ENCODE measurements at regions not wholly inside any gene's neighbourhood (a gene's known extent, or its start where the extent isn't known, plus 50 kb on each side); places are given as distances from the start of the nearest gene placed in this dataset.
"Not testable (repeated sequence)": the region's sequence is repeated elsewhere in the genome, so short reads cannot be mapped to it uniquely, and the experiment has no call there.

- CTCF ChIA-PET: no interaction called here
- TF ChIP-seq SUZ12 (IDR thresholded peaks at IDR 0.05) (no peak), CTBP1 (IDR thresholded peaks at IDR 0.05; ENCODE audit: borderline replicate concordance) (no peak), BHLHE40 (IDR thresholded peaks at IDR 0.05; ENCODE audit: borderline replicate concordance) (no peak), TARDBP (IDR thresholded peaks at IDR 0.05) (no peak), L3MBTL2 (conservative IDR thresholded peaks at IDR 0.05) (no peak)
- no peak for DNase-seq (ENCODE audit: extremely low spot score)
- POLR2A ChIA-PET: no interaction called here
Measured at GRCh38 chr13:76594435-76594834, 291.8 kb downstream of the KCTD12 start.

GRCh38 chr13:76586842-76587241, 299.4 kb downstream of the KCTD12 start:
- no peak for DNase-seq (ENCODE audit: extremely low spot score)
- ChIA-PET POLR2A (no interaction called here), CTCF (no interaction called here)
- TF ChIP-seq ARNT (IDR thresholded peaks at IDR 0.05): no peak
- no peak for TF ChIP-seq BHLHE40 (IDR thresholded peaks at IDR 0.05; ENCODE audit: borderline replicate concordance)
- TF ChIP-seq HDGF (IDR thresholded peaks at IDR 0.05; ENCODE audit: borderline replicate concordance): no peak
- no peak for TF ChIP-seq FOXM1 (IDR thresholded peaks at IDR 0.05; ENCODE audit: borderline replicate concordance)
- TF ChIP-seq ZNF384 (IDR thresholded peaks at IDR 0.05): no peak

GRCh38 chr13:76579701-76580100, 306.5 kb downstream of the KCTD12 start:
- TF ChIP-seq PKNOX1 (IDR thresholded peaks at IDR 0.05) (no peak), L3MBTL2 (conservative IDR thresholded peaks at IDR 0.05) (no peak), LEF1 (IDR thresholded peaks at IDR 0.05; ENCODE audit: borderline replicate concordance) (no peak), FOXK2 (IDR thresholded peaks at IDR 0.05) (no peak), ZNF384 (IDR thresholded peaks at IDR 0.05) (no peak), BHLHE40 (IDR thresholded peaks at IDR 0.05; ENCODE audit: borderline replicate concordance) (no peak)
- no peak for DNase-seq (ENCODE audit: extremely low spot score)
- ChIA-PET CTCF (no interaction called here), POLR2A (no interaction called here)

GRCh38 chr13:76575634-76576033, 310.6 kb downstream of the KCTD12 start:
- POLR2A ChIA-PET; DNase-seq (ENCODE audit: extremely low spot score); CTCF ChIA-PET: not testable (repeated sequence)

GRCh38 chr13:76570510-76570971, 315.7 kb downstream of the KCTD12 start:
- DNase-seq (ENCODE audit: extremely low spot score): no peak
- ChIA-PET POLR2A (no interaction called here), CTCF (no interaction called here)
- TF ChIP-seq L3MBTL2 (conservative IDR thresholded peaks at IDR 0.05): no peak
- no peak for TF ChIP-seq ELF4 (IDR thresholded peaks at IDR 0.05)
- no peak for TF ChIP-seq BHLHE40 (IDR thresholded peaks at IDR 0.05; ENCODE audit: borderline replicate concordance)
- no peak for TF ChIP-seq TARDBP (IDR thresholded peaks at IDR 0.05)
- TF ChIP-seq SP1 (IDR thresholded peaks at IDR 0.05): no peak
- no peak for TF ChIP-seq FOXK2 (IDR thresholded peaks at IDR 0.05)
- no peak for TF ChIP-seq FOXM1 (IDR thresholded peaks at IDR 0.05; ENCODE audit: borderline replicate concordance)
- no peak for TF ChIP-seq ZNF384 (IDR thresholded peaks at IDR 0.05)
- no peak for TF ChIP-seq HDGF (IDR thresholded peaks at IDR 0.05; ENCODE audit: borderline replicate concordance)
- no peak for TF ChIP-seq FOXA1 (IDR thresholded peaks at IDR 0.05)
- TF ChIP-seq CTBP1 (IDR thresholded peaks at IDR 0.05; ENCODE audit: borderline replicate concordance): no peak
- no peak for TF ChIP-seq LEF1 (IDR thresholded peaks at IDR 0.05; ENCODE audit: borderline replicate concordance)
- TF ChIP-seq NFRKB (IDR thresholded peaks at IDR 0.05): no peak
- no peak for TF ChIP-seq SUZ12 (IDR thresholded peaks at IDR 0.05)
- no peak for TF ChIP-seq PKNOX1 (IDR thresholded peaks at IDR 0.05)
- no peak for TF ChIP-seq ARNT (IDR thresholded peaks at IDR 0.05)

GRCh38 chr13:76556627-76557026, 329.6 kb downstream of the KCTD12 start:
- ChIA-PET POLR2A (no interaction called here), CTCF (no interaction called here)
- no peak for TF ChIP-seq FOXM1 (IDR thresholded peaks at IDR 0.05; ENCODE audit: borderline replicate concordance)
- no peak for TF ChIP-seq NFRKB (IDR thresholded peaks at IDR 0.05)
- no peak for TF ChIP-seq CTBP1 (IDR thresholded peaks at IDR 0.05; ENCODE audit: borderline replicate concordance)
- TF ChIP-seq FOXA1 (IDR thresholded peaks at IDR 0.05): no peak
- no peak for TF ChIP-seq ELF4 (IDR thresholded peaks at IDR 0.05)
- no peak for TF ChIP-seq ARNT (IDR thresholded peaks at IDR 0.05)
- TF ChIP-seq L3MBTL2 (conservative IDR thresholded peaks at IDR 0.05): no peak
- TF ChIP-seq SUZ12 (IDR thresholded peaks at IDR 0.05): no peak
- no peak for TF ChIP-seq PKNOX1 (IDR thresholded peaks at IDR 0.05)
- DNase-seq (ENCODE audit: extremely low spot score): no peak

- POLR2A ChIA-PET: no interaction called here
- CTCF ChIA-PET: no interaction called here
- TF ChIP-seq ELF4 (IDR thresholded peaks at IDR 0.05): no peak
- no peak for TF ChIP-seq ARNT (IDR thresholded peaks at IDR 0.05)
- no peak for TF ChIP-seq ZNF384 (IDR thresholded peaks at IDR 0.05)
- TF ChIP-seq PKNOX1 (IDR thresholded peaks at IDR 0.05): no peak
- no peak for TF ChIP-seq NFRKB (IDR thresholded peaks at IDR 0.05)
- no peak for TF ChIP-seq L3MBTL2 (conservative IDR thresholded peaks at IDR 0.05)
- no peak for TF ChIP-seq FOXM1 (IDR thresholded peaks at IDR 0.05; ENCODE audit: borderline replicate concordance)
- TF ChIP-seq FOXK2 (IDR thresholded peaks at IDR 0.05): no peak
- no peak for TF ChIP-seq BHLHE40 (IDR thresholded peaks at IDR 0.05; ENCODE audit: borderline replicate concordance)
- no peak for TF ChIP-seq CTBP1 (IDR thresholded peaks at IDR 0.05; ENCODE audit: borderline replicate concordance)
- TF ChIP-seq SP1 (IDR thresholded peaks at IDR 0.05): no peak
- no peak for TF ChIP-seq FOXA1 (IDR thresholded peaks at IDR 0.05)
- no peak for TF ChIP-seq TARDBP (IDR thresholded peaks at IDR 0.05)
- no peak for TF ChIP-seq HDGF (IDR thresholded peaks at IDR 0.05; ENCODE audit: borderline replicate concordance)
- no peak for TF ChIP-seq LEF1 (IDR thresholded peaks at IDR 0.05; ENCODE audit: borderline replicate concordance)
- no peak for TF ChIP-seq SUZ12 (IDR thresholded peaks at IDR 0.05)
- no peak for DNase-seq (ENCODE audit: extremely low spot score)
Measured at GRCh38 chr13:76552807-76553206, 333.4 kb downstream of the KCTD12 start.

All from HEK293T (cell line).